T-helper 2 cell treated with Interferon-gamma antibody and Interleukin-4, amounts not matched to agents 100 ng/mL and 5 ng/mL, for 36 hours (primary cell): ENCODE measurements at regions not wholly inside any gene's neighbourhood (a gene's known extent, or its start where the extent isn't known, plus 50 kb on each side); places are given as distances from the start of the nearest gene placed in this dataset.

ENCODE experiments used
- intact Hi-C: fragments of 100-400 bp; cut with micrococcal nuclease; formaldehyde crosslinking; loops from one replicate; pipeline ENCODE4 v1.15.1; 2023

- intact Hi-C loops, result no loop called here
These were observed 51.1 kb upstream of the GRIK3 start for GRCh38 chr1:37085393-37085792.

GRCh38 chr1:37089750-37090149 is 55.4 kb upstream of the GRIK3 start:
- intact Hi-C loops, result no loop called here

DNA sequence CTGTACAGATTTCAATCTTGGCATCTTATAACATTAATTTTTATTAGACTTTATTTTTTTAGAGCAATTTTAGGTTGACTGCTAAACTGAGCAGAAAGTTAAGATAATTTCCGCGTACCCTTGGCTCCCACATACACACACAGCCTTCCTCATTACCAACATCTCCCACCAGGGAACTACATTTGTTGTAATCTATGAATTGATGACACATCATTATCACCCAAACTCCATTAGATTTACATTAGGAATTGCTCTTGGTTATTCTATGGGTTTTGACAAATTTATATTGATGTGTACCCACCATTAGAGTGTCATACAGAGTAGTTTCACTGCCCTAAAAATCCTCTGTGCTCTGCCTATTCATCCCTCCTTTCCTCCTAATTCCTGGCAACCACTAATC is 56.4 kb upstream of the GRIK3 start:
- intact Hi-C loops, result no loop called here

GRCh38 chr1:37092937-37093336 is 58.6 kb upstream of the GRIK3 start:
- intact Hi-C loops, result no loop called here

- intact Hi-C loops, result no loop called here
These were observed 60.0 kb upstream of the GRIK3 start for GRCh38 chr1:37094302-37094701.

- intact Hi-C loops, result no loop called here
These were observed 62.2 kb upstream of the GRIK3 start for GRCh38 chr1:37096523-37096922.

GRCh38 chr1:37097731-37098130 is 63.4 kb upstream of the GRIK3 start:
- intact Hi-C loops, result no loop called here

DNA sequence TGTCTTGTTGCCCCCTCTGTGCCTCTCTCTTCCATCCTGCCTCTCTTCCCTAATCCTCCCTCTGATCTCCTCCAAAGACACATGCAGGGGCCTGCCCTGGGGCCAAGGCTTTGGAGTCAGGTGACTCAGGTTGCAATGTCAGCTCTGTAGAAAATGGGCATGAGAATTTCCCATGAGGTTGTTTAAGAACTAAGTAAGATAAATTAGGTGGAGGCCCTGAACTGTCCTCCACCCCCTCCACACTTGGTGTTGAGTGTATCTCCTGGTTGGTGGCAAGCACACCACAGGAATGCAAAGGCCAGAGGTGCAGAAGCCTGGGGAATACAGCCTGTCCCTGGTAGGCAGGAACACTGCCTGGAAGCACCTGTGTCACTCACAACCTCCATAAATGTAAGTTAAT is 63.9 kb upstream of the GRIK3 start:
- intact Hi-C loops, result no loop called here

DNA sequence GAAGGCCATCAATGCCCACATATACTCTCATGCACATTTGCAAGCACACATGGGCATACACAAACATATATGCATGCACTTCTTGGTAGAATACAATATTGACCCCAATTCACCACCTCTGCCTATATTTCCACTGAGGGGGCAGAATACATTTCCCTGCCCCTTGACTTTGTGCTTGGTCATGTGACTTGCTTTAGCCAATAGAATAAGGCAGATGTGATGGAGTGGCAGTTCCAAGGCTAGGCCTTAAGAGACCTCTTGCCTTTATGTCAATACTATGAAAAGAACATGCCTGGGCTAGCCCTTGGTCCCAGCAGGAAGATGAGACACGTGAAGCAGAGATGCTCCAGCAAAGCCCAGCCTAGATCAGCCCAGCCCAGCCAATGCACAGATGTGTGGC is 66.0 kb upstream of the GRIK3 start:
- intact Hi-C loops, result no loop called here

GRCh38 chr1:37102656-37103382 is 68.5 kb upstream of the GRIK3 start:
- intact Hi-C loops, result no loop called here

DNA sequence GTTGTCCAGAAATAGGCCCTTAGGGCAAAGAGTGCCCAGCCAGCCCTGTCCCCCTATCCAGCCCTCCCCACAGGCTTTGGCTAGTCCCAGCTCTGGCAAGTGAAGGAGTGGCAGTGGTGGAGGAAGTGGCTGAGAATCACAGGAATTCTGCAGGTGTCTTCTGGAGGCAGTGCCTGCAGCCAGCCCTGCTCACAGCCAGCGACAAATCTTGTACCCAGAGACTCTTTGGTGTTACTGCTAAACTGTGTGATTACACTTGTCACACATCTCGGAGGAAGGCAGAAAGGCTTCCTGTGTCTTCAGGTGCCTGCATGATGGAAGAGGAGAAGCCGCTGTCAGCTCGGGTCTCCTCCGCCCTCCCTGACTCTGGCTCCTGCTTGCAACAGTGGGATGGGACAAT is 71.6 kb upstream of the GRIK3 start:
- intact Hi-C loops, result no loop called here

GRCh38 chr1:37107153-37107907 is 73.0 kb upstream of the GRIK3 start:
- intact Hi-C loops, result no loop called here

DNA sequence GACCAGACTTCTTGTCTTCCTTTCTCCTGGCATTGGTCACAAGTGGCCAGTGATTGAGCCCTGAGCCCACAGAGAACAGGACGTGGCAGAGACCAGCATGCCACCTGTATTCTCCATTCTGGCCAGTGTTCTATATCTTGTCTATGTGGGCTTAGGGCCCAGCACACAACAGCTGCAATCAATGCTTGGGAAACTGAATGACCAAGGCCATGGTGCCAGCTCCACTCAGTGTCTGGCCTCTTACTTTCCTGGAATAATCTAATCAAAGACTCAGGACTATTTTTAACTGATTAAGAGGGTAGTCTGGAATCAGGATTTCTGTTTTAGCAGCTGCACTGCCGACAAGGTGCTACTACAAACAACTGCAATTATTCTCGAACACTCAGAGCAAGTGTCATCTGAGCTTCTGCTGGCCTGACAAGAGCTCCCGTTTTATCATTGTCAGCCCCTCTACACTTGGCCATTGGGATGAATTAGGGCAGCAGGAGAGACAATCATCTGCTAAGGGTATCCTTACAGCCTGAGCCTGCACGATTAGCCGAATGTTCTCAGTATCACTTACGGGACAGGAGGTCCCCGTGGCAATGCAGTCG is 74.4 kb upstream of the GRIK3 start:
- intact Hi-C loops, result no loop called here

DNA sequence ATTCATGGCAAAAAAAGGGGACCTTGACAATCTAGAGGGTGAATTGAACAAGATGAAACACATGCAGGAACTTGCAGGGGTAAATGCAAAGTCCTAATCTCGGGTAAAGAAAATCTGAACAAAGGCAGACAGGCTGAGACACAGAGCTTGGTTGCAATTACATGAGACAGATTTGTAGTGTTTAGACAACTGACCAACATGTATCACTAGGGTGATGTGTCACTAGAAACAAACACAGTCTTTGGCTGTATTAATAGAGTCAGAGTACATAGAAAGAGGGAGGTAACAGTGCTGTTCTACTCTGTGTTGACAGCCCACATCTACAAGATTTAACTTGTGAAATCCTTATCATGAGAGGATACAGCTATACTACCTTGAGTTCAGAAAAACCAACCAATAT is 78.1 kb upstream of the GRIK3 start:
- intact Hi-C loops, result no loop called here

GRCh38 chr1:37113285-37113997 is 79.1 kb upstream of the GRIK3 start:
- intact Hi-C loops, result no loop called here

DNA sequence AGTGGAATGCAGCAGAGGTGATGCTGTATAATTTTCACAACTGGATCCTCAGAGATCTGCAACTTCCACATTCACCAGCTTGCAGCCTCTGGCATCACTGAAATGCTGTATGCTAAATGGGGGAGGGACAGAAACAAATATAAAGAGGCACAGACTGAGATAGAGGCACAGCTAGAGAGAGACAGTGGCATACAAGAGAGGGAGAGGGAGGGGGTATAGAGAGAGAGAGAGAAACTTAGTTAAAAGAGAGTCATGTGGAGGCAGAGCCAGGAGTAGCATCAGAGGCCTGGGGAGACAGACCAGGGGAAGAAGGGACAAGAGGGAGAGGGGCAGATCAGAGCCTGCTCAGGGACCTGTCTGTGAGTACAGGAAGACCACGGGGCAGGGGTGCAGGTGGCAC is 84.5 kb upstream of the GRIK3 start:
- intact Hi-C loops, result no loop called here

- intact Hi-C loops, result no loop called here
These were observed 86.0 kb upstream of the GRIK3 start for GRCh38 chr1:37120279-37120678.

GRCh38 chr1:37123276-37124115 is 89.2 kb upstream of the GRIK3 start:
- intact Hi-C loops, result no loop called here

- intact Hi-C loops, result no loop called here
These were observed 90.2 kb upstream of the GRIK3 start for GRCh38 chr1:37124501-37124900.

DNA sequence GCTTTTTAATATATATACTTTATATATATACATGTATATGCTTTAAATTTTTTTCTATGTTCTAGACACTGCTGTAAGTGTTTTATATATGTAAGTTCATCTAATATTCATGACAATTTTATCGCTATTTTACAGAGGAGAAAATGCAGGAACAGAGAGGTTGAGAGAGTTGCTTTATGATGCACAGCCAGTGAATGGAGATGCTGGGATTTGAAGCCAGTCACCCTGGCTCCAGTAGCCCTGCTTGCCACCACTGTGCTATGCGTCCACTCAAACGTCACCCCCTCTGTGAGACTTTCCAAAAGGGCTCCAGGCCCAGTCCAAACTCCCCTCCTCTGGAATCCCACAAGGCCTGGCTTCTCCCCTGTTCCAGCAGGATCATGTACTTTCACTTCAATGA is 91.0 kb upstream of the GRIK3 start:
- intact Hi-C loops, result no loop called here

DNA sequence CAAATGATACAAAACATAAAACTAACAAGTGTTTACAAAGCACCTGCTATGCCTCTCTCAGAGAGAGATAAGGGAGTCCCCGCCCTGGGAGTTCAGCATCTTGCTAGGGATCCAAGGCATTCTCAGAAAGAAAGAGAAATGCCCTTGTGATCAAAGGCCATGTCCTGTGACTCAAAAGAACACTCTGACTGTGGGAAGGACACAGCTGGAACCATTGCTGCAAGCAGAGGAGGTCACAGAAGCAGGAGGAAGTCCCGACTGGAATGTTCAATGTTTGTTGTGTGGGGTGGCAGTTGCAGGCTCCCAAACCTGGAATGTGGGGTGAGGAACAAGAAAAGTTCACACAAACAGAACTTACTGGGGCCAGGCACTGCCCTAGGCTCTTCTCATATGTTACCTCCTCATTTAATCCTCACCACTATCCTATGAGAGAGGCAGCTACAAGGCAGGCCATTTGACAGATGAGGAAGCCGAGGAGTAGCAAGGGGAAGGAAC is 93.0 kb upstream of the GRIK3 start:
- intact Hi-C loops, result no loop called here
